Upper lobe of left lung (tissue), 4 donors: ENCODE measurements at regions not wholly inside any gene's neighbourhood (a gene's known extent, or its start where the extent isn't known, plus 50 kb on each side); places are given as distances from the start of the nearest gene placed in this dataset.

Experiments
- POLR2A ChIP-seq, 4 donors: fragments of 450-650 bp; IDR thresholded peaks; one replicate each; pipeline ENCODE4 v1.5.1; 2016 to 2017; ENCODE audit warnings: antibody characterized with exemption in 4 of 4, mild to moderate bottlenecking in 2 of 4
- TF ChIP-seq, protein P1 (sequence below), 6 experiments: fragments of 450-650 bp in 4 of 6; fragments of 200-600 bp in 2 of 6; sonication (generic) in 2 of 6; IDR thresholded peaks; one replicate each; pipeline ENCODE4 v1.5.1; 2016 to 2019; ENCODE audit warnings: antibody characterized with exemption in 6 of 6

GRCh38 chr15:92288755-92289154 lies 104.9 kb upstream of the ST8SIA2 start:
- TF ChIP-seq, protein P1, sequence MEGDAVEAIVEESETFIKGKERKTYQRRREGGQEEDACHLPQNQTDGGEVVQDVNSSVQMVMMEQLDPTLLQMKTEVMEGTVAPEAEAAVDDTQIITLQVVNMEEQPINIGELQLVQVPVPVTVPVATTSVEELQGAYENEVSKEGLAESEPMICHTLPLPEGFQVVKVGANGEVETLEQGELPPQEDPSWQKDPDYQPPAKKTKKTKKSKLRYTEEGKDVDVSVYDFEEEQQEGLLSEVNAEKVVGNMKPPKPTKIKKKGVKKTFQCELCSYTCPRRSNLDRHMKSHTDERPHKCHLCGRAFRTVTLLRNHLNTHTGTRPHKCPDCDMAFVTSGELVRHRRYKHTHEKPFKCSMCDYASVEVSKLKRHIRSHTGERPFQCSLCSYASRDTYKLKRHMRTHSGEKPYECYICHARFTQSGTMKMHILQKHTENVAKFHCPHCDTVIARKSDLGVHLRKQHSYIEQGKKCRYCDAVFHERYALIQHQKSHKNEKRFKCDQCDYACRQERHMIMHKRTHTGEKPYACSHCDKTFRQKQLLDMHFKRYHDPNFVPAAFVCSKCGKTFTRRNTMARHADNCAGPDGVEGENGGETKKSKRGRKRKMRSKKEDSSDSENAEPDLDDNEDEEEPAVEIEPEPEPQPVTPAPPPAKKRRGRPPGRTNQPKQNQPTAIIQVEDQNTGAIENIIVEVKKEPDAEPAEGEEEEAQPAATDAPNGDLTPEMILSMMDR (IDR thresholded peaks at IDR 0.05) = no peak
- no peak for TF ChIP-seq POLR2A (IDR thresholded peaks at IDR 0.05)
